ENCODE measurements at regions not wholly inside any gene's neighbourhood (a gene's known extent, or its start where the extent isn't known, plus 50 kb on each side); places are given as distances from the start of the nearest gene placed in this dataset.

DNA sequence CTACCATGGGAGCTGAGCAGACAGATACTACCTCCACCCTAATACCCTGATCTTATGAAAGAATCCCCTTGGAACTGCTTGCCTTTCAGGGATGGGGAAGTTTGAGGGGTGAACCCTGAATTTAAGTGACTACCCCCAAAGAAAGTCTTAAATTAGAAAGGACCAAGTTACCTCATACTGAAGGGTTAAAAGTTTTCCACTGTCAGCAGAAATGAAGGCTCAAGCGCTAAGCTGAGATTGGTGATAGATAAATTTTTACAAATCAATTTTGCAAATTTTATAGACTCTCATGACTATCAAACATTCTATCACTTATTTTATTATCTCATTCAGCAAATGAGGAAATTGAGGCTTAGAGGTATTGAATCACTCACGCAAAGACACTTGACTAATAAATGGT lies 233.2 kb upstream of the THSD7B start:
- DNase-seq (ENCODE audit: low spot score), result no peak
- no peaks in the 10 kb centered on the region for H3K4me1 Mint-ChIP-seq (ENCODE audit: low read depth)
- H3K27ac Mint-ChIP-seq, result no peak overlapping the region
- H3K36me3 Mint-ChIP-seq (ENCODE audit: low read depth), result no peaks in the 10 kb centered on the region
- no peak overlapping the region for H3K4me3 Mint-ChIP-seq
- H3K27me3 Mint-ChIP-seq (ENCODE audit: low read depth), result no peaks in the 10 kb centered on the region
- no peaks in the 10 kb centered on the region for H3K9me3 Mint-ChIP-seq

DNA sequence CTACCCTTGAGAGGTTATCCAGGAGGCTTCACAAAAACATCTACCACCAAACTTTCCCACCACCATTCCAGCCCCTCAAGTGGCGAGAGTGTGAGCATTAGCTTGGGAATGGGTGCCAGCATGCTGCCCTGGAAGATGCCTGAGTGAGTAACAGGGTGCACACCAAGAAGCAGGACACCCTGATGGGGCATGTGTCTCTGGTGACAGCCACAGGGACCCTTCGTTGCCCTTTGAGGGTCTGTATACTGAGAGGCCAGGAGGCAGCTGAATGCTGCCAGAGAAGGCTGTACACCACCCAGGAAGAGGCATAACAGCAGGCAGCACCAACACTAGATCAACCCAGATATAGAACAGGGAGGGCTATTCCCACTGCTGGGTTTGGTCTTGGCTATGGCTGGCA lies 233.6 kb upstream of the THSD7B start:
- H3K27ac Mint-ChIP-seq, result no peak overlapping the region
- no peaks in the 10 kb centered on the region for H3K27me3 Mint-ChIP-seq (ENCODE audit: low read depth)
- H3K9me3 Mint-ChIP-seq, result no peaks in the 10 kb centered on the region
- H3K4me3 Mint-ChIP-seq, result no peak overlapping the region
- no peak for DNase-seq (ENCODE audit: low spot score)
- no peaks in the 10 kb centered on the region for H3K4me1 Mint-ChIP-seq (ENCODE audit: low read depth)
- H3K36me3 Mint-ChIP-seq (ENCODE audit: low read depth), result no peaks in the 10 kb centered on the region

DNA sequence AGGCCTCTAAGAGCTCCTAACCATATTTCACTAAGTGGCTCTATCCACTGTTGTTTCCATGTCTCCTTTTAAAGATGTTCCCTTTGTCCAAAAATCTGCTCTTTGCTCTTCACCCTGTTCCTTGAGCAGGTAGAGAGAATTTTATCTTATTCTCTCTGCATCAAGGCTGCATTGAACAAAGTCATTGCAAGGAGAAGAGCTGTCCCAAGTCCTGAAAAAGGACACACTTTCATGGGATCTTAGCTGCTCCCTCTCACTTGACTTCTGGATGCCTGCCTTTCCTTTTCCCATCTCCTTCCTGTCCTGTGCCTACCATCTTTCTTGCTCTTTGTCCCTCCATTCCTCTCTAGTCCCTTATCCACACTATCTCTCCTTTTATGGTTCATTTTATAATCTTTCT lies 235.2 kb upstream of the THSD7B start:
- Mint-ChIP-seq H3K27me3 (ENCODE audit: low read depth) (no peaks in the 10 kb centered on the region), H3K4me1 (ENCODE audit: low read depth) (no peaks in the 10 kb centered on the region), H3K36me3 (ENCODE audit: low read depth) (no peaks in the 10 kb centered on the region), H3K9me3 (no peaks in the 10 kb centered on the region), H3K4me3 (no peak overlapping the region), H3K27ac (no peak overlapping the region)
- no peak for DNase-seq (ENCODE audit: low spot score)

DNA sequence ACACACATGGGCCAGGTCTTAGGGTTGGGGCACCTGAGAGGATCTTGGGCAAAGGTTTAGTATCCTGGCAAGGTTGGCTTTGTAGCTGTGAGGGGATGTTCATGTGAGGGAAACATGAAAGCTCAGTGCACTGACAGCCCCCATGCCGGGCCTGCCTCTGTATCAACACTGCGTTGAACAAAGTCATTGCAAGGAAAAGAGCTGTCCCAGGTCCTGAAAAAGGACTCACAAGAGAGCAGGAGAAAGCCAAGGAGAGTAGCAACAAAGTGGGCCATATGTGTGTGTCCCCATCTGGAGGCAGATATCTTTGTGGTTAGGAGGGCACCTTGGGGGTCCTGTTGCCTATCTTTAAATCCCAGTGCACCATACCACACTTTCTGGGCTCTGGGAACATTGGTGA lies 237.8 kb upstream of the THSD7B start:
- no peak overlapping the region for H3K4me3 Mint-ChIP-seq
- DNase-seq (ENCODE audit: low spot score), result no peak
- no peak overlapping the region for H3K27ac Mint-ChIP-seq
- H3K4me1 Mint-ChIP-seq (ENCODE audit: low read depth), result no peaks in the 10 kb centered on the region
- H3K9me3 Mint-ChIP-seq, result no peaks in the 10 kb centered on the region
- no peaks in the 10 kb centered on the region for H3K27me3 Mint-ChIP-seq (ENCODE audit: low read depth)
- H3K36me3 Mint-ChIP-seq (ENCODE audit: low read depth), result no peaks in the 10 kb centered on the region

DNA sequence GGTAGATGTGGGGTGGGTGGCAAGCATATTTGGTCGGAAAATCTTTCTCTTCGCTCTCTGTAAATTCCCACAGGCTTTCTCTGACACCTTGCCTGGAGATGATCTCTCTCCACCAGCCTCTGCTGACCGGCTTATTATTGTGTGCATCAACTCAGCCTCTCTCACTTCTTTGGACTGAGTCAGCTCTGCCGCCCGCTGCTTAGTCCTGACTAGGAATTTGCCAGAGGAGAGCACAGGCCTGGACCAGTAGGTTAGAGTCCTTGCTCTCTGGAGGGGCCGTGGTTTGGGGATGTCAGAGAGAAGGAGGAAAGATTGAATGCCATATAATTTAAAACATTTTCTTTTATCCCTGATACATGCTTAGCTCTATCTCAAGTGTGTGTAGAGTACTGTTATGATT lies 242.6 kb upstream of the THSD7B start:
- DNase-seq (ENCODE audit: low spot score), result no peak
- Mint-ChIP-seq H3K9me3 (no peaks in the 10 kb centered on the region), H3K27me3 (ENCODE audit: low read depth) (no peaks in the 10 kb centered on the region), H3K27ac (no peak overlapping the region), H3K4me1 (ENCODE audit: low read depth) (no peaks in the 10 kb centered on the region), H3K4me3 (no peak overlapping the region), H3K36me3 (ENCODE audit: low read depth) (no peaks in the 10 kb centered on the region)

DNA sequence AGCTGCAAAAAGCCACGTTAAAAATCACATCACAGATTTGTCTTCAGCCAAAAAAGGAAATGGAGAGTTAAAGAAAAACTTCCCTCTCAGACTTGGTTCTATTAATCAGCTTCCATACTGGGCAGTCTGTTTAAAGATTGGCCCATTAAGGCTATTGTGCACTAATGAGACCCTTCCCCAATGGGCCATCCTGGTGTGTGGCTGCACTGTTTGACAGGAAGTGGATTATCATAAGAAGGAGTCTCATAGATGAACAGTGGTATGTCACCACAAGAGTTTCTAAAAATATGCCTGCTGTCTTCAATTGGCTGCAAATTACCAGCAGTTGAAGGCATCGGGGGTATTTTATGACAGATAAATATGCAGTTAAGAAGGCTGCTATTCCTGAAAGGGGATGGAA lies 247.6 kb upstream of the THSD7B start:
- no peak for DNase-seq (ENCODE audit: low spot score)
- H3K27ac Mint-ChIP-seq, result no peak overlapping the region
- no peaks in the 10 kb centered on the region for H3K9me3 Mint-ChIP-seq
- no peaks in the 10 kb centered on the region for H3K36me3 Mint-ChIP-seq (ENCODE audit: low read depth)
- no peaks in the 10 kb centered on the region for H3K4me1 Mint-ChIP-seq (ENCODE audit: low read depth)
- H3K4me3 Mint-ChIP-seq, result no peak overlapping the region
- H3K27me3 Mint-ChIP-seq (ENCODE audit: low read depth), result no peaks in the 10 kb centered on the region

DNA sequence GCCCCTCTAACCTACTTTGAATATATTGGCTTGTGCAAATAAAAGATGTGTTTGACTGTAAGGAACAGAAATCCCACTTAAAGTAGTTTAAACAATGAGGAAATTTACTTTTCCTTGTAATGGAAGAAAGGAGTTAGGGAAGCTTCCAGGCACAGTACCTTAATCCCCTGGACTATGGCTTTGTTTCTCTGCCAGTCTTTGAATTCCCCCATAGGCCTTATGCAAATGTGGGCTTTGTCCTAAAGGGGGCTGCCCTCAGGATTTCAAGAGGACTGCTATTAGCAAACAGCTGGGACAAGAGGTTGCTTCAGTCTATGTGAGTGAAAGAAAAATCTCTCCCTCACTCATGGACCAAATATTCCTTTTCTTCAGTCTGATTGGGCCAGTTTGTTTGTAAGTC lies 255.1 kb upstream of the THSD7B start:
- DNase-seq (ENCODE audit: low spot score), result no peak
- Mint-ChIP-seq H3K27ac (no peak overlapping the region), H3K27me3 (ENCODE audit: low read depth) (no peaks in the 10 kb centered on the region), H3K4me1 (ENCODE audit: low read depth) (no peaks in the 10 kb centered on the region), H3K36me3 (ENCODE audit: low read depth) (no peaks in the 10 kb centered on the region), H3K9me3 (no peaks in the 10 kb centered on the region), H3K4me3 (no peak overlapping the region)

DNA sequence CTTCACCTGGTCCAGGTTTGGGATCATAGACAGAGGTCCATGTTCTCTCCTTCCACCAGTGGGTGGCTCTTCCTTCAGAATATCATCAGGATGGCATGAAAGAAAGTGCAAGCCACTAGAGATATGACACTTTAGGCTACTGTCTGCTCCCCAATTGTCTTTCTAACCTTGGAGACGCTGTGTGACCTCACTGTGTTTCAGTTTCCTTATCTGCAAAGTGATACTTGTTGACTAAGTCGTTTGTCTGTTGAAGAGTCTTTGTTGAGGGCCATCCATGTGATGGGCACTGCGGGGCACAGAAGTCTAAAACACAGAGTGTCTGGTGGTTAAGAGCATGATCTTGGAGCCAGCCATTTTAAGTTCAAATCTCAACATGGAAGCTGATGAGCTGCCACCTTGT lies 259.9 kb upstream of the THSD7B start:
- H3K9me3 Mint-ChIP-seq, result no peaks in the 10 kb centered on the region
- no peak overlapping the region for H3K27ac Mint-ChIP-seq
- no peaks in the 10 kb centered on the region for H3K4me1 Mint-ChIP-seq (ENCODE audit: low read depth)
- no peaks in the 10 kb centered on the region for H3K36me3 Mint-ChIP-seq (ENCODE audit: low read depth)
- H3K4me3 Mint-ChIP-seq, result no peak overlapping the region
- no peak for DNase-seq (ENCODE audit: low spot score)
- H3K27me3 Mint-ChIP-seq (ENCODE audit: low read depth), result no peaks in the 10 kb centered on the region

DNA sequence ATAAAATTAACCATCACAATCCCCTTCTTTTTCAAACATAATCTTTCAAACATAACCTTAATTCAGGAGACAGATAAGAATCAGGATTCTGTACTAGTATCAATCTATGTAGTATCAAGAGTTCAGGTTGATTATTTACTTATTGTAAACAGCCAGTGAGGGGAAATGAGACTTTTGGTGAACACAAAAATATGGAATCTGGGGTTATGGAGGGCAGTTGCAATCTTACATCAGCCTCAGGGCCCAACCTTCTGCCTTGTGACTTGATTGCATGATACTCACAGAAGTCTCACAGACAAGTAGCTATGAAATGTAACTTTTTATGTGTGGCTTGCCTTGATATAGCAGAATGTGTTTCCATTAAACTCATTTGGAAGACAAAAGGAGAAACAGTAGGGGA lies 262.7 kb upstream of the THSD7B start:
- Mint-ChIP-seq H3K36me3 (ENCODE audit: low read depth) (no peaks in the 10 kb centered on the region), H3K4me1 (ENCODE audit: low read depth) (no peaks in the 10 kb centered on the region), H3K9me3 (no peaks in the 10 kb centered on the region), H3K27ac (no peak overlapping the region), H3K27me3 (ENCODE audit: low read depth) (no peaks in the 10 kb centered on the region), H3K4me3 (no peak overlapping the region)
- no peak for DNase-seq (ENCODE audit: low spot score)

DNA sequence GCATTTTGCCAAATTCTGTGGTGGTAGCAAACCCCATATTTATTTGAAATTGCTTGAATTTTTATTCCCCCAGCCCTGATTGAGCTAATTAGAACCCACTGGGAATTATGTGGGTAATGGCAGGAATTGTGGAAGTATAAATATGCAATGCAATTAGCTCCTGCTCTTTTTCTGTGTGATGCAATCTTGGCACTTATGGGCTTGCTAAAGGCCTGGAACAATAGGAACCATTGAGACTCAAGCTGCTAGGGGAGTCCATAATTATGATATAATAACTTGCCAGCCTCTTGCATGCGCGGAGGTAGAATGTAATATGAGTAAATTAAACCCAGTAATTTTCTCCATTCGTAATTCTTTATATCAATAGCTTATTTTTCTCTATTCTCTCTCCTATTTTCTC lies 267.6 kb upstream of the THSD7B start:
- Mint-ChIP-seq H3K4me3 (no peak overlapping the region), H3K36me3 (ENCODE audit: low read depth) (no peaks in the 10 kb centered on the region), H3K27ac (no peak overlapping the region), H3K4me1 (ENCODE audit: low read depth) (no peaks in the 10 kb centered on the region), H3K9me3 (no peaks in the 10 kb centered on the region), H3K27me3 (ENCODE audit: low read depth) (no peaks in the 10 kb centered on the region)
- no peak for DNase-seq (ENCODE audit: low spot score)

DNA sequence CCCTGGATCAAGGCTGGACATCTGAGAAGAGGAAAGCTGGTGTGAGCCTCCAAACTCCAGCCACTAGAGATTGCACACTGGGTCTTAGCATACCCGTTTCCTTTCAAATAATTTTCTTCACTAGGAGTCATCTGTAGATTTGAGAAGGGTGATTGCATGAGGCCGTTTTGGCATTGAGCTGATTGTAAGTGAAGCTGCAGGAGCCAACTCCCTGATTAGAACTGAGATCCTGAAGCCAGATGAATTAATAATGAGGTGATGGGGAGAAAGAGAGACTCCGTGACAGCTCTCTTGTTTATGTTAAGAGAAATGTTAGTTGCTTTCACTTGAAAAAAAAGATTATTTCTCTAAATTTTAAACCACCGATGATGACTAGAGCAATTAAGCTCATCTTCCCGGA lies 268.4 kb upstream of the THSD7B start:
- DNase-seq (ENCODE audit: low spot score), result no peak
- no peaks in the 10 kb centered on the region for H3K4me1 Mint-ChIP-seq (ENCODE audit: low read depth)
- no peaks in the 10 kb centered on the region for H3K9me3 Mint-ChIP-seq
- no peak overlapping the region for H3K4me3 Mint-ChIP-seq
- H3K27me3 Mint-ChIP-seq (ENCODE audit: low read depth), result no peaks in the 10 kb centered on the region
- H3K27ac Mint-ChIP-seq, result no peak overlapping the region
- no peaks in the 10 kb centered on the region for H3K36me3 Mint-ChIP-seq (ENCODE audit: low read depth)

DNA sequence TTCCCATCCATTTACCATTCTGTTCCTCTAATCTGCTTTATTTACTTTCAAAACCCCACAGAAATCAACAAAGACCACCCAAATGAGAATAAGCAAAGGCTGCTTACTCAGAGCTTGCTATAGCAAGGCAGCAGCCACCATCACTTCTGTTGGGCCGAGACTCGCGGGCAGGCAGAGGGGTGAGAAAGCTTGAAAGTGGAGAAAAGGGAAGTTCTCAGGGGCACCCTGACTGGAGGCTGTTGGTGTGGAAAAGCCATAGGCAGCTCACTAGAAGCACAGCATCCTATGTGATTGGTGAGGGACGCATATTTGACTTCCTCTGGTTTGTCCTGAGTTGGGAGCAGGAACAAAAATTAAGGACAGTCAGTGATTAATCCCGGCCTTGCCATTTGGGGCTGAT lies 269.7 kb upstream of the THSD7B start:
- Mint-ChIP-seq H3K27me3 (ENCODE audit: low read depth) (peaks cover 2% of the 10 kb centered on the region), H3K27ac (no peak overlapping the region), H3K4me1 (ENCODE audit: low read depth) (no peaks in the 10 kb centered on the region), H3K4me3 (no peak overlapping the region), H3K9me3 (no peaks in the 10 kb centered on the region), H3K36me3 (ENCODE audit: low read depth) (no peaks in the 10 kb centered on the region)
- DNase-seq (ENCODE audit: low spot score), result no peak

DNA sequence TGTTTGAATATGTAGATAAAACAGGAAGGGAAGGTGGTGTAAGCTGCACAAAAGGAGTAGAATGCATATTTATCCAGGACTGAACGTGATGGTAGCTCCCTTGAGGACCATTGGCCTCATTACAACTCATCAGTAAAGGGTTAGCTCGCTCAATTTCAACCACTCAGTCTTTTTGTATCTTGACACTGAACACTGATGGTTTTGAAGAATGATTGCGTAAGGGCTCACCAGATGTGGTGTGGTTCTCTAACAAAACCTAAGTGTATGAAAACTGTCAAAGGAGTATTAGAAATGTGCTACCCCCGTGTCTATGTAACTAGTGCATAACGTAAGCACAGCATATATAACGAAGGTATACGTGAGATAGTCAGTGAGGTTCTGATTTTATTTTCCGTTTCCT lies 272.4 kb upstream of the THSD7B start:
- peaks cover 3% of the 10 kb centered on the region for H3K27me3 Mint-ChIP-seq (ENCODE audit: low read depth)
- no peaks in the 10 kb centered on the region for H3K36me3 Mint-ChIP-seq (ENCODE audit: low read depth)
- no peak overlapping the region for H3K4me3 Mint-ChIP-seq
- no peak for DNase-seq (ENCODE audit: low spot score)
- no peaks in the 10 kb centered on the region for H3K4me1 Mint-ChIP-seq (ENCODE audit: low read depth)
- no peaks in the 10 kb centered on the region for H3K9me3 Mint-ChIP-seq
- H3K27ac Mint-ChIP-seq, result no peak overlapping the region

DNA sequence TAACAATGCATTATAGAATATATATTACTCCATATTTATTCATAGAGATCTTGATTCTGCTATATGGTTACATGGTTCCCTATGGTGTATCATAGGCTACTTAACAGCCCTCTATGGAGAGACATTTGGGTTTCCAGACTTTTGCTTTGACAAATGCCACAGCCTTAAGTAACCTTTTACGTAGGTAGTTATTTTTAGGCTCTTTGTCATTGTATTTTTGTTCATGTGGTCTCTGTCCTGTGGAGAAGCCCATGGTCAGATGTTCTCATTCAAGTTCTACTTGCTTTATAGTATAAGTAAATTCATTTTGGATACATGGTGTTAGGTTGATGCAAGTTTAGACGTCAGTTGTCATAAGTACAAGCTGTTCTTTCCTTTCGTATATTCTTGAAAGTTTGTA lies 275.2 kb upstream of the THSD7B start:
- Mint-ChIP-seq H3K36me3 (ENCODE audit: low read depth) (no peaks in the 10 kb centered on the region), H3K4me3 (no peak overlapping the region), H3K9me3 (no peaks in the 10 kb centered on the region), H3K27ac (no peak overlapping the region), H3K4me1 (ENCODE audit: low read depth) (no peaks in the 10 kb centered on the region), H3K27me3 (ENCODE audit: low read depth) (peaks cover 3% of the 10 kb centered on the region)
- DNase-seq (ENCODE audit: low spot score), result no peak

DNA sequence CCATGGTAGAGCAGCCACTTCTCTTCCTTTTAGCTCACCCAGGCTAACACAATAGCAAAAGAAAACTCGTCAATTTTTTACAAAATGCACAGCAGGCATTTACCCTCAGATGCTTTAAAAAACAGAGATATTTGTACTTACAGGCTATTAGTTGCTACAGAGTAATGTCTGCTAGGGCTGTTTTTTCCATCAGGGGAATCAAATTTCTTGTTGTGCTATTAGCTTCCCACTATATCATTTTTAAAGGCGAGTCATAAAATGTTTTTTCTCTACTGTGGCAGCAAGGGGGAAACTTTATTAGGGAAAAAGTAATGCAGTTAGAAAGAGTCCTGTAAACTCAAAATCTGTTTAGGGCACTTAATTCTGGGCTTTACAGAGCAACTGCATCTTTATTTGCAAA lies 277.9 kb upstream of the THSD7B start:
- Mint-ChIP-seq H3K4me3 (no peak overlapping the region), H3K4me1 (ENCODE audit: low read depth) (no peaks in the 10 kb centered on the region), H3K27me3 (ENCODE audit: low read depth) (peaks cover 3% of the 10 kb centered on the region)

DNA sequence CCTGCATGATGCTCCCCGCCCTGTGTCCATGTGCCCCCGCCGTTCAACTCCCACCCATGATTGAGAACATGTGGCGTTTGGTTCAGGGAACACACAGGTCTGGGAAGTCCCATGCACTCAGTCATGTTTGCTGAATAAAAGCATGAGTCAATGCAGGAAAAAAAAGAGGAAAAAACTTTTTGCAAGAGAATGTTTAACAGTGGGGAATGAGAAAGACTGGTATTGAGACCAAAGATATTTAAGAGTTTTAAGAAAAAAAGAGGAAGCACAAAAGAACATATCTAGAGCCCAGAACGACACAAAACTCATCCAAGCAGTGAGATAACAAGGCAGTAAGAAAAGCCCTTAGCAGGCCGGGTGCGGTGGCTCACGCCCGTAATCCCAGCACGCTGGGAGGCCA lies 279.2 kb upstream of the THSD7B start:
- Mint-ChIP-seq H3K9me3 (no peaks in the 10 kb centered on the region), H3K27ac (no peak overlapping the region), H3K36me3 (ENCODE audit: low read depth) (no peaks in the 10 kb centered on the region), H3K27me3 (ENCODE audit: low read depth) (peaks cover 3% of the 10 kb centered on the region), H3K4me3 (no peak overlapping the region), H3K4me1 (ENCODE audit: low read depth) (no peaks in the 10 kb centered on the region)
- DNase-seq (ENCODE audit: low spot score), result no peak

More for the DNA sequence above, 277.9 kb upstream of the THSD7B start:
- DNase-seq (ENCODE audit: low spot score), result no peak
- no peaks in the 10 kb centered on the region for H3K36me3 Mint-ChIP-seq (ENCODE audit: low read depth)
- no peak overlapping the region for H3K27ac Mint-ChIP-seq
- no peaks in the 10 kb centered on the region for H3K9me3 Mint-ChIP-seq
